GM18873 (cell line): ENCODE measurements at regions not wholly inside any gene's neighbourhood (a gene's known extent, or its start where the extent isn't known, plus 50 kb on each side); places are given as distances from the start of the nearest gene placed in this dataset.
"Not testable (repeated sequence)": the region's sequence is repeated elsewhere in the genome, so short reads cannot be mapped to it uniquely, and the experiment has no call there.

Experiments used
- ATAC-seq: cut with Tn5 transposase; IDR thresholded peaks from one replicate; pipeline ENCODE4 v1.9.1; 2021; ENCODE audit warnings: mild to moderate bottlenecking, moderate library complexity, moderate number of reproducible peaks; ENCODE audit not compliant: unreplicated experiment, low FRiP score

DNA sequence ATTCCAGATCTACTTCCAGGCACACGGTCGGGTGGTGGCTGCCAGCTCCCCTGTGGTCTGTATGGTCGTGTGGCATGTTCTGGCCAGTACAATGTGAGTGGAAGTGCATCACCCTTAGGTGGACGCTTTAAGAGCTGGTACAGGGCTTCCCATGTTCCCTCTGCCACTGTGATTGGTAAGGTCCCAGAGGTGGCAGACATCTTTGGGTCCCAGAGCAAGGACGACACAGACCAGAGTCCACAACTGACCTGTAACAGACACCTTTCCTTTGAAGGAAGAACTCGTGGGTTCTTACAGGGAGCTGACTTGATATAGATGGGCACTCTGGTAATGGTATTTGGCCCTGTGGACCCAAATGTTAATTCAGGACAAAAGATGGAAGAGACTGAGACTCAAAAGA lies 90.0 kb upstream of the GDNF start:
- no peak for ATAC-seq

DNA sequence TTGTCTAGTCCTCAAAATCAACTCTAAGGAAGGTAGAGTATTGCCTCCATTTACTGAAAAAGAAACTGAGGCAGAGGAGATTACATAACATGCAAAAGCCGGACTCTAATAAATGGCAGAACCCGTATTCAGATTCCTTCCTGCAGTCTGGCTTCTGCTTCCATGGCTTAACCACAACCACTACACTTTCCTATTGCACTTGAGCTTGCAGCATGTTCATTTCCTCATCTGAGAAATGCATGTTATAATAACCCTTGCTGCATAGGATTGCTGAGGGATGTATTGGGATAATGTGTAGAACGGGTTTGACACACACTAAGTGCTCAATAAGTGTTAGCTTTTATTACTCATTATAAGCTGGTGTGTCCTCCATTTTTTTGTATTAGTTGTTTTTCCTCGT lies 87.9 kb upstream of the GDNF start:
- not testable (repeated sequence) for ATAC-seq

DNA sequence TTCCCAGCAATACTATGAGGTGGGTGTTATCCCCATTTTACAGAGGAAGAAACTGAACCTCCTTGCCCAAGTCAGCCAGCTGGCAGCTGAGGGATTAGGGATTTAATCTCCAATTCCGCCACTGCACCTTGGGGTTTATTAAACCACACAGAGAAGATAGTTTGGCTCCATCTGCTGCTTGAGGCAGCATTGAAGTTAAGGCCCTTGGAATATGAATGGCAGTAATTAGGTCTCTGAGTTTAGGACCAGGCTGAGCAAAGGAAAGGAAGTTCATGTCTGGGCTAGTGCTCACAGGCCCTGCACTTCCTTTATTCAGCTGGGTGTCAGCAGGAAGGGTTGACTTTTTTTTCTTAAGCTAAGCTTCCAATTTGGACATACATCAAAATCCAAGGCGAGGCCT lies 86.9 kb upstream of the GDNF start:
- ATAC-seq = no peak

DNA sequence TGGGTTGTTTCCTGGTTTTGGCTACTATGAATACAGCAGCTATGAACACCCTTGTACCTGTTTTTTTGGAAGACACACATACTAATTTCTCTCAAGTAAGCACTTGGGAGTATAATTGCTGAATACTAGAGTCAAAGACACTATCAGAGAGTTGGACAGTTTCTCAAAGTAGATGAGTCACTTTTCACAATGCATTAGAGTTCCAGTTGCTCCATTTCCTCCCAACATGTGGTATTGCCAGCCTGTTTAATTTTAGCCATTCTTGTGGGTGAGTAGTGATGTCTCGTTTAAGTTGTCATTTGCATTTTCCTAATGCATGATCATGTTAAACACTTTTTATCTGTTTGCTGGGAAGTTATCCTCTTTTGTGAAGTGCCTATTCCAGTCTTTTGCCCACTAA lies 81.6 kb upstream of the GDNF start:
- no peak for ATAC-seq

DNA sequence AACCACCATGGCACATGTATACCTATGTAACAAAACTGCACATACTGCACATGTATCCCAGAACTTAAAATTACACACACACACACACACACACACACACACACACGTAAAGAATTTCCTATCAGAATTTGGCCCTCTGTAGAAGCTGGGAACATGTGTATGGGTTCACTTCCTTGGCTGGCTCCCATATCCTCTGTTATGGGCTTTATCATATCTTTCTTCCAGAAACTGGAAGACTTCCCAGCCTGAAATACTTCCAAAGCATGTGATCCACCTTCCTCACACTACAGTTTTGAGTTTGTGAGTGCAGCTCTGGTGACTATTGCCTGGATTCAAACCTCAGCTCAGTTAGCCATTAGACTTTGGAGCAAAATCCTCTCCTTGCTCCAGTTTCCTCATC lies 78.6 kb upstream of the GDNF start:
- no peak for ATAC-seq

DNA sequence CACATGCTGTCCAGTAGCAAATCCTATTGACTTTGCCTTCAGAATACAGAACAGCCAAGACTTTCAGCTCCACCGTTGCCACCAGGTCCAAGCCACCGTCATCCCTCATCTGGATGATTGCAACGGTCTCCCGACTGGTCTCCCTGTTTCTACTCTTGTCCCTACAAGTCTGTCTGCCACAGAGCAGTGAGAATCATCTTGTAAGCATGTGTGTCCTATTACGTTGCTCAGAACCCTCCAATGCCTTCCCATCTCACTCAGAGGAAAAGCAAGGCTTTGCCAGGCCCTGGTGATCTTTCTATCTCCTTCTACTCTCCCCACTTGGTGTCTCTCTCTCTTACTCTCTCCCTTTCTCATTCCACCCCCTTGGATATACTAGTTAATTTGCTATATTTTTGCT lies 76.7 kb upstream of the GDNF start:
- no peak for ATAC-seq

DNA sequence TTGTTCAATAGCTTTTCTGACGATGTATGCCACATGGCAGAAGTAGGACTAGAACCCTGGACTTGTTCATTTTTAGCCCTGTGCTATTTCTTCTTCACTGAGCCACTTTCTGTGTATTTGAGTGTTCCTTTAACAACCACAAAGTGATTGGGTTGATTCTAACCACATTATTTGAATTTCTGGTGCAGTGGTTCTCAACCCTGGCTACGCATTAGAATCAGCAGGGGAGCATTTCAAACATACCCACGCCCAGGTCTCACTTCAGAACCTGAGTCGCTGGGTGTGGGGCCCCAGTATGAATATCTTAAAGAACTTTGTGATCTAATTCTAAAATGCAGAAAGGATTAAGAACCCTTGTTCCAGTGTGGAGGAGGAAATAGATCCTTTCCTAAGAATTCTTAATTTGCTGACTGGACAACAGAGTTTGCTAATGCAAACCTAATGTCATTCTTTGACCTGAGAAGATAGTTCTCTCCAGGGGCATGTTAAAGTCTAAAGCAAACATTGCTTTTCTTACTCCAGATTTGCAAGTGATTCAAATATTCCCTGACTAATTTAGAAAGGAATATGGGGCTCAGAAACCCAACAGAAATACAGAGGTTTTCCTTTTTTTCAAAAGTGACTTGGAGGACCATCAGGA lies 75.4 kb upstream of the GDNF start:
- ATAC-seq = peak; percentile 79

DNA sequence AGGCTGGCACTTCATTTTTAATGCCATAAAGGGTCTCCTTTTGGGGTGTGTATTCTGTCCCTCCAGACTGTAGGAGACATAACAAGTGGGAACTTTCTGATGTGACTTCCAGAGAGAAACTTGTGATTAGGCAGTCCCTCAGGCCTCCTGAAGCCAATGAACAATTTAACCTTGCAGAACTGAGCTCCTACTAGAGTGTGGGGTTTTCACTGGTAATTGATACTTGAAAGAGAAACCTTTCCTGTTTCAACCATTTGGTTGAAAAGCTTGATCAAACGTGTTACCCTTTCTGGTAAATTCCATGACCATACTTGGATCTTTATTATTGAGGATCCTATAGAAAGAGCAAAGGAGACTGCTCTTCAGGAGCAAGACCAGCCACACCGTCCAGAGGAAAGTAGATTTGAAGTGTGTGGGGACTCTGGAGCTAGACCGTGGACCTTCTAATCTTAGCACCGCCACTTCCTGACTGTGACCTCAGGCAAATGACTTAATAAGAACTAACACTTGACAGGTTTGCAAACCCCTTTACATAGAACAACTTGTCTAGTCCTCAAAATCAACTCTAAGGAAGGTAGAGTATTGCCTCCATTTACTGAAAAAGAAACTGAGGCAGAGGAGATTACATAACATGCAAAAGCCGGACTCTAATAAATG lies 69.9 kb upstream of the GDNF start:
- peak; percentile 87 for ATAC-seq

DNA sequence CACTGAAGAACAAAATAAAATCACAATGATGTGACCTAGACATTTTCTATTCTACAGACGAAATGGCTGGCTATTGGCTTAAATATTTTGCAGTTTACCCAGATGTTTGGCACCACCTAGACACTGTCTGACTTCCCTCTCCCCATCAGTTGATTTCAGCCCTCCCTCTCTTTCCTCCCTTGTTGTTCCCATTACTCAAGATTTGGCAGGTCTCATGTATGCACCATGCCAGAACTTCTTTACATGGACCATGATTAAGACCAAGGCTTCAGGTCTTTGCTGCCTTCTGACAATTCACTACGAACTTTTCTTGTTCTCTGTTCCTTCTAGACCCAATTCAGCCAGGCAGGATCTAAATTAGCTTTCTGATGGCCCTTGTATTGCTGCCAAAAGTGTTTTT lies 66.6 kb upstream of the GDNF start:
- no peak for ATAC-seq

DNA sequence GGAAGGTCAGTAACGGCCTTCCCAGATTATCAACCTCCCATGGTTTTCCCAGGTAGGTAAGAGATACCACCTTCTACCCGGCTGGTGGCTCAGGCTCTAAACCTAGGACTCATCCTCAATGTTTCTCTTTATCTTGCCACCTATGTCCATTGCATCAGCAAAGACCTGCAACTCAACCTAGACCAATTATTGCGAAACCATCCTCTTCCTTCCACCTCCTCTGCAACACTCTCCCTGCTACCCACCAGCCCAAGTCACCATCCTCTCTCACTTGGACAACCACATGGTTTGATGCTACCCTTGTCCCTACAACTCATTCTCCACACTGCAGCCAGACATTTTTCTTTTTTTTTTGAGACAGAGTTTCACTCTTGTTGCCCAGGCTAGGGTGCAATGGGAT lies 65.4 kb upstream of the GDNF start:
- ATAC-seq = no peak

DNA sequence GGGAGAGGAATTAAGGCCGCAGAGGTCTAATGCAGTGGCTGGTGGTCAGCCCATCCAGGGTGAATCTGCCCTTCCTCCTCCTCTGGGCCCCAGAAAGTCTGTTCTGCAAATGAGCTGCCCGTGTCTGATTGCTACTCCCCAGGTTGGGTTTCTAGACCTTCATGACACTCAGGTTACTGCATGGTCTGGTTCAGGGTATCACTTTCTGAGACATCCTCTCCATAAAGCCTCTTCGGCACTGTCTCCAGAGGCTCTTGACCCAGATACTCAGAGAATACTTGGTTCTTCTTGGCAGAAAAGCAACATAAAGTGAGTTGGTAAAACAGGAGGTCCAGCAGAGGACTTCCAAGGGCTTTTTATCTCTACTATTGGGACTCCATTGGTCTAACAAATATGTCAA lies 62.5 kb upstream of the GDNF start:
- no peak for ATAC-seq

DNA sequence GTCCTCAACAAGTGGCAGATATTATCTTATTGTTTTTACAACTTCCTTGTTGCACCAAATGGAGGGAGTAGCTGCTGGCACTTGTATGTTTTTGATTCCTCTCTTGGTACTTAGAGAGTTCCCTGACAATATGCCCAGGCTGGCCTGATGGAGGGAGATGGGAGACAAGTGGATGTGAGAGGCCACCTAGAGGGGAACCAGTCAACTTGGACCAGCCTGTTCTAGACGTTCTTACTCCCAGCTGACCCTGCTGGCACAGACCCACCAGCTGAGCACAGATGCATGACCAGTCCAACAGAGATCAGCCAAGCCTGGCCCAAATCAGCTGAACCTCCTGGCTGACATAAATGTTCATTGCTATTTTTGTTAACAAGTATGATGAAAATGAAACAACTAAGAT lies 60.9 kb upstream of the GDNF start:
- no peak for ATAC-seq

DNA sequence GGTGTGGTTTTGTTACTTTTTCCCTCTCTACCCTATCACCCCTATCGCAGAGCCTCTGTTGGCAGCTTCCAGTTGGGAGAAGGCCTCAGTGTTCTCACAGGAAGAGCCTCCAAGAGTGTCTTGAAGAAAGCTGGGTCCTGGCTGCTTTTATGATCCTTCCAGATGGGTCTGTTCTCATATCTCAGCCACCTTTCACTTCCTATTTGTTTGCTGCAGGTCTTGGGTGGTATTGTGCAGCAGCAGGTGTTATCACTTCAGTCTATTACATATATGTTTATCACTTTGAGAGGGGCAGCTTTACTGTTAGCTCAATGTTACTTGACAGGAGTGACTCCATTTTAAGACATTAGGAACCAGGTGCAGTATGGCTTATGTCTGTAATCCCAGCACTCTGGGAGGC lies 59.2 kb upstream of the GDNF start:
- ATAC-seq = no peak

DNA sequence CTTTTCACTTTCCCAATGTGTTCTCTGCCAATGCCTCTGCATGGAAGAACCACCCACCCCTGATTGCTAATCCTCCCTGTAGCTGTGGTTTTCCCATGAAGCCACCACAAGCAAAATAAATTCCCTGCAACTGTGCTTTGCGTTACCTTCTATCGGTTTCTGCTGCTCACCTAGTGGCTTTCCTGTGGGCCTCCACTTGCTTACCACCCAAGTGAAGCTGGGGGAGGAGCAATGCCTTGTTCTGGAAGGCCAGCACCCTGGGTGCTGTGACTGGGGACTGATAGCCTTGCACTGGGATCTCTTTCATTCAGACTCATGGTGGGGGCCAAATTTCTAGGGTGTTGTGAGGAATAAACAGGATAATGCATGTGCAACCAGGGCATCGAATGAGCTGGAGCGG lies 56.3 kb upstream of the GDNF start:
- ATAC-seq = no peak

DNA sequence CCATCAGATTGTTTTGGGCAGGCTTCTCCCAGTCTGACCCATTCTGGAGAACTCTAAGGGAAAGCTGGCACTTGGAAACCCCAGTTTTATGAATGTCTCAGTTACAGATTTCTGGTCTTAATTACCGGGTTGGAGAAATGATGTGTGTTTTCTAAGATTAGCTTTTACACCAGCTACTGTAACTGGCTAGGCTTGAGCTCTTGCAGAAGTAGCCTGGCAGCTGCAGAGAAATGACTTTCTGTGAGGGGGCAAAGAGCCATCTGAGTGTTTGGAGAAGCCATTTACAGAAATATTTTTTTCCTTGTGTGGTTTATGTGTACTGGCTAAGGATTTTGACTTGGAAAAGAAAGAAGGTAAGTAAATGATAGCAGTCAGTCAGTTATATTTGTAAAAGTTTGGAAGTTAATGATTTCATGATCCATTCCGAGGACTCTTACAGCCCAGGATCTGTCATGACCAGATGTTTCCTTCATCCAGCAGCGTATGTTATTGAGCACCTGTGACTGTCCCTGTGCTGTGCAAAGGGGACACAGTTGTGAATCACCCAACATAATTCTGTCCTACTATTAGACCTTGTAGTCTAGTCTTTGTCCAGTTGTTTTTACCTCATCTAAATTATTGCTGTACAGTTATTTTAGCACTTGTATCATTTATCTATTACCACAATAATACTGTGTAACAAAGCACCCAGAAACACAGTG lies 53.7 kb upstream of the GDNF start:
- ATAC-seq = no peak

DNA sequence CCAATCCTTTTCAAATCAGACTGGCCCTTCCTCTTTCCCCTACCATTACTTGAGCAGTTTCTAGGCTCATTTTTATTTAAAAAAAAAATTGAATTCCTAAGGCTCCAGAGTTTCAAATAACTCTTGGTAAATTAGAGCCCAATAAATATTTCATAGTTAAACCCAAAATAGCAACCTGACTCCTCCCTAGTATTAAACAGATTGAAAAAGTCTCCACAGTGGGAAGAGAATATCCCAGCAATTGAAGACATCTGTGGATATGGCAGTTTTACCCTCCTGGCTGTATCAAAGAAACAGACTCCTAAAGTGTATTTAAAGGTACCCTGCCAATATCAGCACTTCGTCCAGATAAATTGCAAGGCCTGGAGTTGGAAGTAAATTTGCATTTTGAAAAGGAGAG lies 52.7 kb upstream of the GDNF start:
- ATAC-seq = no peak

DNA sequence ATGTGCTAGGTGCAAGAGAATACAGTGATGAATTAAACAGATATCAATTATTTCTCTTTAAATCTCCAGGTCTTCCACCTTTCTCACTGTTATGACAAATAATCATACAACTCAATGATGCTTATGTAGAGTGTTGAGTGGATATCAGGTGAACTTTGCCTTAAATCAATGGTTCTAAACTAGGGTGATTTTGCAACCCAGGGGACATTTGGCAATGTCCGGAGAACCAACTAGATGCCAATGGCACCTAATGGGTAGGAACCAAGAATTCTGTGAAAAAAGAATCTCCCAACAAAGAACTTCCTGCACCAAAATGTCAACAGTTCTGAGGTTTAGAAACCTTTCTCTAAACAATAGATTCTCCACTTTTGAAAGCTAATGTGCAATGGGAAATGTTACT lies 52.0 kb upstream of the GDNF start:
- no peak for ATAC-seq

DNA sequence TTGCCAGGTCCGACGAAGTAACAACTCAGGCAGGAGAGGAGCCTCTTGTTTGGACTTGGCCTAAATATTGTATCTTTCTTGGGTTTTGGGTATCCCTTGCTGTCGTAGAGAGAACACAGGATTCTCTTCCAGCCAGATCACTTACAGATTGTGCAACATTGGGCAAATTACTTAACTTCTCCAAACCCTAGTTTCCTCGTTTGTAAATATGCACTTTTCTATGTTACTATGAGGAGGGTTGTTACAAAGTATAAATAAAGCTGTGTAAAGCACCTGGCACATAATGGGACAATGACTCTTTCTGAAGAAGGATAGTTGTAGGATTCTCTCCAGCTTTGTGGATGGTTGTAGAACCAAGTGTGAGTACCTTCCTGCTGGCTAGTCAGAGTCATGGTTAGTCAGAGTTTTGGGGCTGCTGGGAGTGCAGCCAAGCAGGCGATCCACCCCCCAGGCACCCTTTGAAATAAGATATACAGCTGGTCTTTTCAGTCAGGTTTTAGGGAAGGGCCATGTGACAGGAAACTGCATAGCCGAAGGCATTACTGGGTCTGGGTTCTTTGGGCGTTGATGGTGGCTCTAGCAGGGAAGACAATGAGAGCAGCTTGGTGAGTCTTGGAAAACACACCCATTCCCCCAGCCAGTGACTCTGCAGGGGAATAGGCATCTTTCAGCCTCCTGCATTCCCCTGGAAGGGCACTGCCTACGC lies 49.9 kb upstream of the GDNF start:
- no peak for ATAC-seq
